ENCODE measurements at regions not wholly inside any gene's neighbourhood (a gene's known extent, or its start where the extent isn't known, plus 50 kb on each side); places are given as distances from the start of the nearest gene placed in this dataset.
"Not testable (repeated sequence)": the region's sequence is repeated elsewhere in the genome, so short reads cannot be mapped to it uniquely, and the experiment has no call there.

GRCh38 chr20:57813509-57814269 is 103.9 kb upstream of the PMEPA1 start:
- DNase-seq: no peak

DNA sequence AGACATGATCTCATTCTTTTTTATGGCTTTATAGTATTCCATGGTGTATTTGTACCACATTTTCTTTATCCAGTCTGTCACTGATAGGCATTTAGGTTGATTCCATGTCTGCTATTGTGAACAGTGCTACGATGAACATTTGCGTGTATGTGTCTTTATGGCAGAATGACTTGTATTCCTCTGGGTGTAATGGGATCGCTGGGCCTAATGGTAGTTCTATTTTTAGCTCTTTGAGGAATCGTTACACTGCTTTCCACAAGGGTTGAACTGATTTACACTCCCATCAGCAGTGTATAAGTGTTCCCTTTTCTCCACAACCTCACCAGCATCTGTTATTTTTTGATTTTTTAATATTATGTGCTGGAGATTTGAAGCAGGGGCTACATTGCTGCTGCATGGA is 102.8 kb upstream of the PMEPA1 start:
- DNase-seq: not testable (repeated sequence)

DNA sequence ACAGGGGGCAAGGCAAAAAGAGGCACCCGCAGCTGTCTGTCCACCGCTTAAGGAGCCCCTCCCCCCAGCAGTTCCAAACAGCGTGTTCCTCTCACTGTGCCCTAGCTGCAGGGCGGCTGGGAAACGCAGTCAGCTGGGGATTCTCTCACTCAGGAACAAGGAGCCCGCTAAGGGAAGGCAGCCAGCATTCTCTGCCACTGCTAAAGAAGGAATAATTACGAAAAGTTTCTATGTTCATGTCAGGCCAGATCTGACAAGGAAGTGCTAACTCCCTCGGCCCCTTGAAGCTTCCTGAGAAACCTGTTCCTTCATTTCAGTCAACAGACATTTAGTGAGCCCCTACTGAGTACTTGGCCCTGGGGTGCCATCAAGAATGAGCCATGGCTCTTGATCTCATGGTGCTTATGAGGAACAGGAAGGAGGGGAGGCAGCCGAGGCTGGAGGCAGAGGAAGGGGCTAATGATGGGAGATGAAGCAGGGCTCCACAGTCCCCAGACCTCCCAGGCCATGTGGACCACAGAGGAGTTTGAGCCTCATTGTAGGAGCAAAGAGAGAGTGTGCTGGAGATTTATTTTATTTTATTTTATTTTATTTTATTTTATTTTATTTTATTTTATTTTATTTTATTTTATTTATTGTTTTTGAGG is 101.7 kb upstream of the PMEPA1 start:
- DNase-seq: no peak

GRCh38 chr20:57810511-57811373 is 100.9 kb upstream of the PMEPA1 start:
- DNase-seq: no peak

DNA sequence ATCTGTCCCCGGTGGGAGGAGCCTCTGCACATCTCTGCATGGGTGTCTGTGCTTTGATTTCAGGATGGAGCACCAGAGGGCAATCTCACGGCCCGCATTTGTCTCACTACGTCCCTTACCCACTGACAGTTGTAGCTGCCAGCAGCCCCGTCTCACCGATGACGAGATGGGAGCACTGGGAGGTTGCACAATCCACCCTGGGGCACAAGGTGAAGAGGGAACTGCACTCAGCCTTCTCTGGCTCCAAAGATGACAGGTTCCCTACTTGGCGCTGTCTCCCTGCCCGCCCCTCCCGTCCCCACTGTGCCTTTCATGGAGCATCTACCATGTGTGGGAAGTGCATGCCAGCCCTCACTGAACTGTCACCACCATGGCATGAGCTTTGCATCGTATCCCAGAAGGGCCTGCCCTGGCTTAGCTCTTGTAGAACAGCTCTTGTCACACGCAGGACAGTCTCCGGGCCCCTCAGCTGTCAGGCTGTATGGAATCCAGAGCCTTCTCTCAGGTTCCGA is 99.9 kb upstream of the PMEPA1 start:
- no peak for DNase-seq

DNA sequence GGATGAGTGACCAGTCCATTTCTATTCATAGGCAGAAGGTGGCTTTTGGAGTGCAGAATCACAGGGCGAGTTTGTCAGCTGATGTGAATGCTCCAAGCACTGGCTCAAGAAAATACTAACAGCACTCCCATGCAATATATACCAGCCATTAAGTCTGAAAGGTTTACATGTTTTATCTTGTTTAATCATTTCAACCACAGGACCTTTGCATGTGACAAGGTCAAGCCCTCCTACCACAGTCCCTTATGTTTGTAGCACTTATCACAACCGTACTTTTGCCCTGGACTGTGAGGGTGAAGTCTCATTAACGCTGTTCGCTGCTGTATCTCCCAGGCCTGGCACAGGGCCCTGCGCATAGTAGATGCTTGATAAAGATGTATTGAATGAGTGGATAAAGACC is 99.3 kb upstream of the PMEPA1 start:
- DNase-seq: no peak

- DNase-seq: no peak
Observed at GRCh38 chr20:57808264-57809070, 98.7 kb upstream of the PMEPA1 start.

GRCh38 chr20:57807401-57808263 is 97.8 kb upstream of the PMEPA1 start:
- DNase-seq: no peak

DNA sequence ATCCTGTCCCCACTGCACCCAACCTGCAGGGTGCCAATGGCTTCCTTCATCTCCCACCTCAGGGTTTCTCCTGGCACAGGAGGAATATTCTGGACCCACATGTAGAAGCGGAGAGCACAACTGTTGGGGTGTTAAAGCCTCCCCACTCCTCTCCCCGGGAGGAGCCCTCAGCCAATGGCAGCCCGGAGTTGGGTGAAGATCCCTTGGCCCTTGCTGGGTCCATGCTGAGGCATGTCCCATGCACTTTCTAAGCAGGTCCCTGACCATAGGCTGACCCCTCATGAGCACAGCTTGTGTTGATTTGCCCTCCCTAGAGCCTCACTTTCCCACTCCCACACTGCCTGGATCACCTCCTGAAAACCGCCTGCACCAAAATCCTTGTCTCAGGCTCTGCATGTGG is 97.2 kb upstream of the PMEPA1 start:
- DNase-seq: no peak

- DNase-seq: no peak
Observed at GRCh38 chr20:57806476-57806875, 96.7 kb upstream of the PMEPA1 start.

DNA sequence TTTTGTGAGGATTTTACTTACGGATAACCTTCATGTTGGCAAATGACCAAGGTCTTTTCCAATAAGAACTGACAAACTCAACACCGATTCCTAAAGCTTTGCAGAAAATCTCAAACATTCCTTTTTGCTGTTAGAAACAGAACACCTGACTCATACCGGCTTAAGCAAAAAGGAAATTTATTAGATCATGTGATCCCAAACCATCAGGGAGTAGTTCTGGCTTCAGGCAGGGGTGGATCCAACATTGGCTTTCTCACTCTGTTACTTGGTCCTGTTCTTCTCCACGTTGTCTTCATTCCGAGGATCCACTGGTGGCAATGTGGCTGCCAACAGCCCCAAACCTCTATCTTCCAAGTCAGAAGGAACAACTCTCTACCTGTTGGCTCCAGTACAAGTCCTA is 95.9 kb upstream of the PMEPA1 start:
- DNase-seq: no peak

DNA sequence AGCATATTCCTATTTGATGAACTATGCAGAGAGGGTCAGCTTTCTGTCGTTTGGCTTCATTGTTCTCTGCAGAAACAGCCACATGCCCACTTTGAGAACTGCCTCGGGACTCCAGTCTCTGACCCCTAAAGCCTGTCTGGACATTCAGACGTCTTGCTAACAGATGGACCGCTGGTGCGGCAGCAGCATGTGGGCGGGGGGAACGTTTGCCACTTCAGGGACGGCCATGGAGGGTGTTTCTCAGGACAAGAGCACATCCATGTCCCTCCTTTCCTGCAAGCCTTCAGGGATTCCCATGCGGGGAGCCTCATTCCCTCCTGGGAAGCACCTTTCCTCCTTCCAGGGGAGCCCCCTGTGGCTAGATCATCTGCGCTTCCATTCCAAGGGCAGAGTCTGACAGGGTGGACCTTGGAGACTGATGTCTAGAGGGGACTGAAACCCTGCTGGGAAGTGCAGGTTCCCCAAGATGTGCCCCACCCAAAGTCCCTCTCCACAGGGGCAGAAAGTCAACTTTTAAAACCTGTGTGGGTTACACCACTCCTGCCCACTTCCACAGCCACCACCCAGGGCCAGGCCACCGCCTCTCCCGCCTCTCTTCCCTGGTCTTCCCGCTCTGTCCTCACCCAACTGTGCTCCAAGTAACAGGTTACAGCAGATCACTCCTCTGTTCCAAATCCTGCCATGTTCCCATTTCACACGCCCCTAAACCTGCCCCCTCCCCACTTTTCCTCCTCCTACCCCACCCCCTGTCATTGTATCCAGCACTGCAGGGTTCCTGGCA is 94.8 kb upstream of the PMEPA1 start:
- no peak for DNase-seq

- no peak for DNase-seq
Observed at GRCh38 chr20:57803508-57804005, 93.7 kb upstream of the PMEPA1 start.

GRCh38 chr20:57802765-57803507 is 93.1 kb upstream of the PMEPA1 start:
- DNase-seq: no peak

DNA sequence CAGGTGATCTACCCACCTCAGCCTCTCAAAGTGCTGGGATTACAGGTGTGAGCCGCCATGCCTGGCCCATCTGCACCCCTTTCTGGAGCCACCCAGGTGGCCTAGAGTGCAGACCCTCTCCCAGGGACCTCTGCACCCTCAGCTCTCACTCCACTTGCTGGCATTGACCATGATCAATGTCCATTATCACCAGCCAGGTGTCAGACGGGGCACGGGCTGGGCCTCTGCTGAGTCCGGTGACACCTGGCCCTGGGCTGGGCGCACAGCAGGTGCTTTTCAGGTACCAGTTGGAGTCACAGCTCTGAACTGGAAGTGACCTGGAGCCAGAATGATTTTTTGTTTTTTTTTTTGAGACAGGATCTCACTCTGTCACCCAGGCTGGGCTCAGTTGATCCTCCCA is 91.8 kb upstream of the PMEPA1 start:
- DNase-seq: no peak

GRCh38 chr20:57800791-57801430 is 91.1 kb upstream of the PMEPA1 start:
- DNase-seq: no peak

DNA sequence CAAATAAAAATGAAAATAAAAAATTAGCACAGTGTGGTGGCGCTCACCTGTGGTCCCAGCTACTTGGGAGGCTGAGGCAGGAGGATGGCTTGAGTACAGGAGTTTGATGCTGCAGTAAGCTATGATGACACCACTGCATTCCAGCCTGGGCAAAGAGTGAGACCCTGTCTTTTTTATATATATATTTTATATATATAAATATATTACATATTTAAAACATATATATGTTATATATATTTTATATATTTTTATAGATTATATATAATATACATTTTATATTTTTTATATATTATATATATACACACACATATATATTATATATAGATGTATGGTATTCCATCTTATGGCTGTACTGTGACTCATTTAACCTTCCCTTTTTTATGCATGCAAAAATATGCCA is 87.6 kb upstream of the PMEPA1 start:
- DNase-seq: no peak

DNA sequence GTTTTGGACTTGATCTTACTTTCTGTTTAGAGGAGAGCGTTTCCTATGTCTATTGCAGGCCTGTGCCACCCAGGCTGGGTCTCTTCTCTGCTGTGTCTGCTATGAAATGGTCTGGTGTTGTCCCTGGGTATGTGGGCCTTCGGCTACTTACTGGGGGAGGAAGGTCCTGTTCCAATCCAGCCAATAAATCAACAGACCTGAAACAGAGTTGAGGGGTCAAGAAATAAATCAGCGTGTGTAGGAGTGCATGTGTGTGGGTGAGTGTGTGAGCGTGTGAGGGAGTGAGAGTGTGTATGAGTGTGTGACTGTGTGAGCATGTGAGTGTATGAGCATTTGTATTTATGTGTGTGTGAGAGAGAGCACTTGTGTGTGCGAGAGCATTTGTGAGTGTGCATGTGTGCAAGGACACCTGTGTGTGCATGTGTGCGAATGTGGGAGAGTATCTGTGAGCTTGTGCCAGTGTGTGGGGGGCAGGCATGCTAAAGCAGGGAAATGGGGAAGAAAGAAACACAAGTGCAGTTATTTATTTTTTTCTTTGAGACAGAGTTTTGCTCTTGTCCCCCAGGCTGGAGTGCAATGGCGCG is 86.3 kb upstream of the PMEPA1 start:
- DNase-seq: no peak

DNA sequence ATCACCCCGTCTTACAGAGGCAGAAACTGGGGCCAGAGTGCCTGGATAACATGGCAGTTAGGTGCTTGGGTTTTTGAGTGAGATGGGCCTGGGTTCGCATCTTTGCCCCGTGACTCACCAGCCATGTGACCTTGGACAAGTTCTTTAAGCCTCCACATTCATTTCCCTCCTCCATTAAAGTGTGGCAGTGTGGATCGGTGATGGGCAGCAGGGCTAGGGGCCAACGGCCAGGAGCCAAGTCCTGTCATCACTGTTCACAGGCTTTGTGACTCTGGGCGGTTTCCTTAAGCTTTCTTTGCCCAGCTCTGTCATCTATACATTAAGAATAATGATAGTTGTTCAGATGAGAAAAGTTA is 85.5 kb upstream of the PMEPA1 start:
- no peak for DNase-seq

Data from NCI-H446 treated with DMSO at 0.1 percent for 48 hours (cell line).